ENCODE measurements at regions not wholly inside any gene's neighbourhood (a gene's known extent, or its start where the extent isn't known, plus 50 kb on each side); places are given as distances from the start of the nearest gene placed in this dataset.

DNA sequence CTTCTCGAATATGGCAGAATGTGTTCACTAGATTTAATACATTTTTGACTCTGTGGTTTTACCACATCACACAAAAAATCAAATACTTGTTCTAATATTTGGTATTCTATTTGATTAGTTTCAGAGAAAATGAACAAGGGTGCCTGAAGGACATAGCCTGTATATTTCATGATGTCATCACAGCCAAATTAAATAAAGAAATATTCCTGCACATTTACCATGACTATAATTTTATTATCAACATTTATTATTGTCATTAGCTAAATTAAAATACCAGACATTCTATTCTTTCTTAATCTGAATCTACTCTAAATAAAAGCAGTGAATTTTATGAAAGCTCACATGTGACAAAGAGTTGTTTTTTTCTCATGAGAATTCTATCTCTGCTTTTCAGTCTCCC, 980.5 kb downstream of the PCDH18 start:
- no peak for DNase-seq (ENCODE audit: low read depth)
- H3K4me3 ChIP-seq (ENCODE audit: low read depth, low read length), result no peak overlapping the region

DNA sequence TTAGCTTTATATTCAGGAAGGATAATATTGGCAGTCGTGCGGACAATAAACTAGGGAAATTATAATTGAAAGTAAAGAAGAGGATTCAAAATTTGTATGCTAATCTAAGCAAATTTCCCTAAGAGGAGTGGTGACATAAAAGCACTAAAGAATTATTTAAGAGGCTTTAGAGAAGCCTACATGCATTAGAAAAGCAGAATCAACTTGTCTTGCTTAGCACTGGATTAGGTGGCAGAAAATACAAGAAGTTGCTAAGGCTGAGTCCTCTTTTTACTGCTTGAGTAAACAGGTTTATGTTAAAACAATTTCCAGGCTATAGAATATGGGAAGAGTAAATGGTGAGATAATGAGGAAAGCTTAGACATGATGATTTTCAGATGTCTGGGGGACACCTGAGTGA, 991.5 kb downstream of the PCDH18 start:
- no peak for DNase-seq (ENCODE audit: low read depth)
- H3K4me3 ChIP-seq (ENCODE audit: low read depth, low read length), result no peak overlapping the region

DNA sequence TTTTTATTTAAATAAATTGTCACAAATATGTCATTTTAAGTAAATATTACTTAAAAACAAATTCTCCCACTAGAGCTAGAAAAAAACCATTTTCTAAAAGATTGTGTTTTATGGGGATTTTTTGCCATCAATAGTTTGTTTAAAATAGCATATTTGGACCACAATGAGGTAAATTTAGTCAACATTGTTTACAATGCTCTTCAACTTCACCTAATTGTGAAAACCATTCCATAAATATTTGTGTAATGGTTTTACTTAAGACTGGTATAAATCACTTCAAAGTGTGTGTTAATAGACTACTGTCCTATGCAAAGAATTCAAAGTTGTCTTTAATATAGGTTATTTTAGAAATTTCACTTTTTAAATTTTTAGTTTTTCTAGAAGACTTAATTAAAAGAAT, 1004.2 kb downstream of the PCDH18 start:
- H3K4me3 ChIP-seq (ENCODE audit: low read depth, low read length), result no peak overlapping the region
- no peak for DNase-seq (ENCODE audit: low read depth)

DNA sequence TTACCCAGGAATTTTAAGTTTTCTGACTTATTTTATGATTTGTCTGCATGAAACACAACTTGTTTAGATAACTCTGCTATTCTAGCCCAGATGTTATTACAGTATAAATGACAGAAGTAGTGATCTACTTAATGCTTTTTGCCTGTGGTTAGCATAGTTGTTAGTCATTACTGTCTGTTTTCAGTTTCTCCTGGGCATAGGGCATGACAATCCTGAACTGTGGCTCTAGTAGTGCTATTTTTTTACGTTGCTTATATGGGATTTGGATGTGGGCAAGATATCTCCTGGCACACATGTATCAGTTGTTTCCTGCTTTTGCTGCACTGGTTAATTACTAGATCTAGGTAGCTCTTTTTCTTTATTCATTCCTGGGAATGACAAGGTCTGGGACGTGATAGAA, 1005.8 kb downstream of the PCDH18 start:
- H3K4me3 ChIP-seq (ENCODE audit: low read depth, low read length), result no peak overlapping the region

DNA sequence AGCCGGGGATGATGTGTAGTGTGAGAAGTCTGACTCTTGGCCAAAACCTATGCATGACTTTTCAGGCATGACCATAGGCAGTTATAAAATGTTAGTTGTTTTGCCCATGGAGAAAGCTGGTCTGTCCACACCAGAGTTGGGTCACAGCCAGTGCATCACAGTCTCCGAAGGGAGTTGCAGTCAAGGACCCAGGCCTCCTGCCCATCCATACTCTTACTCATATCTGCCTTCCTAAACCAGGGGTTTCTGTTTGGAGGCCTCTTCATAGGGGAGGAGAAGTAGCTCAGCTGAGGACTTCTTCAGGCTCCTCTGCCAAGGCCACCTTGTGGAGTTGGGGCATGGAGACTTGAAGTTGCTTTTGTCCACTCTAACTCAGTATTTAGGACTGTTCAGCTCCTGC, 1008.3 kb downstream of the PCDH18 start:
- no peak for DNase-seq (ENCODE audit: low read depth)
- H3K4me3 ChIP-seq (ENCODE audit: low read depth, low read length), result no peak overlapping the region

More for the DNA sequence above, 1005.8 kb downstream of the PCDH18 start:
- no peak for DNase-seq (ENCODE audit: low read depth)

DNA sequence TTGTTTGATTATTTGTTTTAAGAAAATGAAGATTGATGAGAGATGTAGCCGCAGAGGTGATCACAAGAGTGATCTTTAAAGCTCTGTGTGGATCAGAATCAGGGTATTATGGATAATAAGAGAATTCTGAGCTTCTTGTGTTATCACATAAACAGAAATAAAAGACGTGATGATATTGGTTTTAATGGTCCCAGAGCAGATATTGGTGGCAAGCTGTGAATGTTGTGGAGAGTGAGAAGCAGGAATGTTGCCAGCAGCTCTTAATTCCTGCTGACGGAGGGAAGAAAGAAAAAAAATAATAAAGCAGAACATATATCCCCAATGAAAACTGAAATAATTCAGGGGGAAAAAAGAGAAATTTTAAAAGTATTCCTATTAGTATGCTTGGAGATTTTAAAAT, 1015.9 kb downstream of the PCDH18 start:
- DNase-seq (ENCODE audit: low read depth), result no peak
- H3K4me3 ChIP-seq (ENCODE audit: low read depth, low read length), result no peak overlapping the region

DNA sequence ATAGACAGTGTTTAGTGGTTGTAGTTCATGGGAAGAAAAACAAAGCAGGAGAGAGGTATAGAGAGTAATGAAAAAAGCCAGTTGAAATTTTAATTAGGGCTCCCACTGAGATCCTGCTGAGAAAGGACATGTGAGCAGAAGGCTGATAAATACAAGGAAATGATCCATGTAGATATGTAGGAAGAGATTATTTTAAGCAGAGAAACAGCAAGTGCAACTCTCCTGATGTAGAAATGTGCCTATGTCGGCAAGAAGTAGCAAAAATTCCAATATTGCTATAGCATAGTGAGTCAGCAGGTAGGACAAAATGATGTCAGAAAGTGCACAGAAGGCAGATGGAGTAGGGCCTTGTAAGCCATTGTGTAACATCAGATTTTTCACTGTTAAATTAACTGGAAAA, 1027.3 kb downstream of the PCDH18 start:
- DNase-seq (ENCODE audit: low read depth), result no peak
- H3K4me3 ChIP-seq (ENCODE audit: low read depth, low read length), result no peak overlapping the region

DNA sequence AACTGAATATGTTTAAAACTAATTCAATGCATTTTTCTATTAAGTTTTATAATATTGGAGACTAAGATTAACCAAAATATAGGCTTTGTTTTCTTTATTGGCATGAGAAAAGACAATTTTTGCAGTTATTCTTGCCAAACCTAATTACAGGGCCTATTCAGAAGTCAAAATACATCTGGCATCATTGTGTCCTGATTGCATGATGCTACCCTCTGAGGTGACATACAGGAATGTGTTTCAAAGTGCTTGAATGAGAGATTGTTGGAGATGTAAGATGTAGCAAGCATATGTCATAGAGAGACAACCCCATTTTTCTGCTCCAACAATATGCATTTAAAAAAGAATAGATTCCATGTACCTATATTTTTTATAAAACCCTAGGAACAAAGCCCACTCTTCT, 1036.4 kb downstream of the PCDH18 start:
- no peak overlapping the region for H3K4me3 ChIP-seq (ENCODE audit: low read depth, low read length)
- DNase-seq (ENCODE audit: low read depth), result no peak

DNA sequence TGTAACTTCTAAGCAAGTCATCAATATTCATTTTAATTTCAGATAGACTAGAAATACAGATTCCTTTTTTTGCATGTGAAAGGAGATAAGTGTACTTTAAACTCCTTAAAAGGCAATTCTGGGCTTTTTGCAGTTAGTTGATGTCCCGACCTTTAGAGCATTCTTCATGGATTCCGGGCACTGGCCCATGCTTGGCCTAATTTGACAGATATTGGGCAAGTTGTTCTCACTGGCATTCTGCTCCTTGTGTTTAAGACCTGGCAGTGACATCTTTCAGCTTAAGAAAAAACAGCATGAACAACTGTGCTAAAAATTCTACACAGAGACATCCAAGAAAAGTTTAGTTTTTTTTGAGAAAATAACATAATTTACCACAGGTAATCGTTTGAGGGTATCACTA, 1037.2 kb downstream of the PCDH18 start:
- DNase-seq (ENCODE audit: low read depth), result no peak
- no peak overlapping the region for H3K4me3 ChIP-seq (ENCODE audit: low read depth, low read length)

DNA sequence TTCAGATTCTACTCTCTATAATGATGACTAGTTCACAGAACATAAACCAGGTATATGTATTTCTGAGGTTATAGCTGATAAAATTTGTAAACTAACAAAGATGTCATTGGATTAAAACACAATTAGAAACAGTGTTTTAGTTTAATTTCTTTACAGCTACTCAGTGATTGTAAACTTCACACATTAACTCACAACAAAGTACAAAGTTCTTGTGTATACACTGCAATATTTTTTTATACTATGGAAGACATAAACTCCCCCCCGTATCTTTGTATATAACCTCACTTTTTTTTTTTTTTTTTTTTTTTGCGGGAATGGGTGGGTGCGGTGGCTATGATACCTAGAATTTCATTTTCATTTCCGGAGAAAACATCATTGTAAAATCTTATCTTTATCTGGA, 1043.2 kb downstream of the PCDH18 start:
- no peak for DNase-seq (ENCODE audit: low read depth)
- H3K4me3 ChIP-seq (ENCODE audit: low read depth, low read length), result no peak overlapping the region

DNA sequence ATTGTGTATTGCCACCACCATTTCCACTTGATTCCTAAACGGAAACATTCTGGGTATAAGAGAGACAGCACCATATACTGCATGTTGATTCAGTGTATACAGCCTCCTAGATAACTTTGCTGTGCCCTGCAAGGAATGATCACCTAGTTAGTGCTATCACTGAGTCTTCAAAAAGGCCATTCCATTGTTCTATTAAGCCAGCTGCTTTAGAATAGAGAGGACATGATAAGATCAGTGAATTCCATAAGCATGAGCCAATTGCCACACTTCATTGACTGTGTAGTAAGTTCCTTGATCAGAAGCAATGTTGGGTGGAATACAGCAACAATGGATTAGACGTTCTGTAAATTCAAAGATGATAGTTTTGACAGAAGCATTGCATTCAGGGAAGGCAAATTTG, 1047.3 kb downstream of the PCDH18 start:
- no peak for DNase-seq (ENCODE audit: low read depth)

DNA sequence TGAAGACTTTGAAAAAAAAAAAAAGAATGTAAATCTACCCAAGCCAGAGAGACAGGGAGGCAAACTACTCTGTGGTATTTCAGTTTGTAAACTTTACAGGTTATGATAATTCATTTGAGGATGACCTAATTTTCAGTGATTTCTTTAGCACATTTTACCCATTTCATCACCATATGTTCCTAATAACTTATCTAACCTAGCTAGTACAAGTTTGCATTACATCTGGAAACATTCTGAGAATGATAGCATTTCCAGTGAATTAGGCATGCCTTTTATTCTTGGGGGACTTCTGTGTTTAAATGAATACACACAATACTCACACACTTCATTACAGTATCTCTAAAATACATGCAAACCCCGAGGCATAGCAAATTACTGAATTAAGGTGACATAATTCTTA, 1055.5 kb downstream of the PCDH18 start:
- H3K4me3 ChIP-seq (ENCODE audit: low read depth, low read length), result no peak overlapping the region
- DNase-seq (ENCODE audit: low read depth), result no peak

More for the DNA sequence above, 1047.3 kb downstream of the PCDH18 start:
- H3K4me3 ChIP-seq (ENCODE audit: low read depth, low read length), result no peak overlapping the region

DNA sequence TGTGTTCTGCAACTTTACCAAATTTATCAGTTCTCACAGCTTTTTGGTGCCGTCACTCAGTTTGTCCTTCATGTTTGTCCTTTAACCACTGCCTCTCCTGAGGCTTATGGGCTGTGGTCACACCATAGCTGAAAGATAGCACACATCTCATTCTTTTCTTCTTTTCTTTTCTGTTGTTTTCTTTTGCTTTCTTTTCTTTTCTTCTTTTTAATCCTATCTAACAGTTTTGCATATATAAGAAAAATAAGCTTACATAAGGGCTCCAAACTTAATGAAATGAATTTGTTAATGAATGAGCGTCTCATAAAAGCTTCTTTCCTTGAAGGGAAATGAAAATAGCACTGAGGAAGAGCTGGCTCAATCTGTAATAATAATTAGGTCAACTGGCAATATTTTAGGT, 1061.2 kb downstream of the PCDH18 start:
- H3K4me3 ChIP-seq (ENCODE audit: low read depth, low read length), result no peak overlapping the region
- DNase-seq (ENCODE audit: low read depth), result no peak

DNA sequence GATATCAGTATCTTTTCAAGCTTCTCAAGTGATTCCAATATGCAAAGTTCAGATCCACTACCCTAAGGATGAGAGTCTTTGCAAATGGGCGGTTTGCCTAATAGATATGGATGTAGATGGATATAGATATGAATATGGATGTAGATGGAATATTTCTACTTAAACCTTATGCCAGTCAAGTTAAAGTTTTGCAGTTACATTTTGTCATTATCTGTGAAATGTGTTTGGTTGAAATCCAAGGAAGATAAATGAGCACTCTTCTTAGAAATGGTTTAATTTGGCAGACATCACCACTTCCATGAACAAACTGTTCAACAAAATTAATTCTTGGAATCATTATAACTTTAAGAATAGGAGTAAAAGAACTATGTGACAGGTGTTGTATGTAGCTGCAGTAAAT, 1066.6 kb downstream of the PCDH18 start:
- no peak overlapping the region for H3K4me3 ChIP-seq (ENCODE audit: low read depth, low read length)
- DNase-seq (ENCODE audit: low read depth), result no peak

DNA sequence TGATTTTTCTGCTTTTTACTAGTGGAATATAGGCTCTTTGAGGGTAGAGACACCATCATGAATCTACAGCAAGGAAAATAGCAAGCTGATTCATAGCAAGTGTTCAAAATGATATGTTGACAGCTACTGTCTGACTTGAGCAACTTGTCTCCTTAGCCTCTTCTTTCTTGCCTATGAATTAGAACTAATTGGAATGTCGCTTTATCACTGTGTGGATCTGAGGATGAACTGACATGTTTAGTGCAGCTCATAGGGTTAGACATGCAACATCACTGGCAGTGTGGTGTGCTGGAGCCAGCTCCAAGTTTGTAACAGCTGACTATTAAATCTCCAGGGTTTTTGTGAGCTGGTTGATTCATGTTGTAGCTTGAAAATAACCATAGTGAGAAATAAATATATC, 1068.4 kb downstream of the PCDH18 start:
- H3K4me3 ChIP-seq (ENCODE audit: low read depth, low read length), result no peak overlapping the region
- no peak for DNase-seq (ENCODE audit: low read depth)

DNA sequence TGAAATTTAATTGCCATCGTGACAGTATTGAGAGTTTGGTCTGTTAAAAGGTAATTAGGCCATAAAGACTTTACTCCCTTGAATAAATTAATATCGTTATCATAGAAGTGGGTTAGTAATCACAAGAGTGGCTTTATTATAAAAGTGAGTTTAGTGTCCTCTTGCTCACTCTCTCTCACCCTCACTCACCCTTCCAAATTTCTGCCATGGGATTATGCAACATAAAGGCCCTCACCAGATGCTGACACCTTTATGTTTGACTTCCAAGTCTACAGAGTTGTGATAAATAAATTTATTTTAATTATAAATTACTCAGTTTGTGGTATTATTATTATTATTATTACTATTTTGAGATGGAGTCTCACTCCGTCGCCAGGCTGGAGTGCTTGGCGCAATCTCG, 1070.8 kb downstream of the PCDH18 start:
- no peak overlapping the region for H3K4me3 ChIP-seq (ENCODE audit: low read depth, low read length)
- DNase-seq (ENCODE audit: low read depth), result no peak

DNA sequence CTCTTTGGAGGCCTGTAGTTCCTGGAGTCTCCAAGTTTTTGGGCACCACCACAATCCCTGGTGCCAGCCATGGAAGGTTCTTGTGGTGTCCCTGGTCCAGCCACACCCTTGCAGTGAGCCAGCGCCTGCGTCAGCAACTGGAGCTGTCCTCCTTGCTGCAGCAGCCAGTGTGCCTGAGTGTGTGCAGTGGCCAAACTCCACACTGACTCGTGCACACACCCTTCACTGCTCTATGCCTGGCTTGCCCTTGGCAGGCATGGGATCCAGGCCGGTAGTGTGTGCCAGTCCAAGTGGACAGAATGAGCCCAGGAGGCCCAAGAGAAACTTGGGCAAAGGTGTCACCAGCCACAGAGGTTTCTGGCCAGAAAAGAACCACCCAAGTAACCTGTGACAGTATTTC, 1074.0 kb downstream of the PCDH18 start:
- no peak for DNase-seq (ENCODE audit: low read depth)
- H3K4me3 ChIP-seq (ENCODE audit: low read depth, low read length), result no peak overlapping the region

DNA sequence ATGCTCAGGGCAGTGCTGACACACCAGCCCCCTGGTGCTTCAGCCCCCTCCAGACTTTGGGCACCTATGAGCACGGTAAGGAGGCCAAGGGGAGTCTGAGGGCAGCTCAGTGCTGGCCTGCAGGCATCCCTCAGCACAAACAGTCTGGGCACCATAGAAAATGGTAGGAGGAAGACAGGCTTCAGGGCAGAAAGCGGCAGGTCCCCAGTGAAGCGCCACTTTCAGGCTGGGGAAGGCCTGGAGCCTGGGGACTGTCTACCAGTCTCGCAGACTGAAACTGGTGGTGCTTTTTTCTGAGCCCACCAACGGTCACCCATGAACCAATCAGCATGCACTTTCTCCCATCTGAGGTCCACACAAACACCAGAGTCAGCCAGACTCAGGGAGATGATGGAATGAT, 1074.7 kb downstream of the PCDH18 start:
- no peak for DNase-seq (ENCODE audit: low read depth)
- no peak overlapping the region for H3K4me3 ChIP-seq (ENCODE audit: low read depth, low read length)

DNA sequence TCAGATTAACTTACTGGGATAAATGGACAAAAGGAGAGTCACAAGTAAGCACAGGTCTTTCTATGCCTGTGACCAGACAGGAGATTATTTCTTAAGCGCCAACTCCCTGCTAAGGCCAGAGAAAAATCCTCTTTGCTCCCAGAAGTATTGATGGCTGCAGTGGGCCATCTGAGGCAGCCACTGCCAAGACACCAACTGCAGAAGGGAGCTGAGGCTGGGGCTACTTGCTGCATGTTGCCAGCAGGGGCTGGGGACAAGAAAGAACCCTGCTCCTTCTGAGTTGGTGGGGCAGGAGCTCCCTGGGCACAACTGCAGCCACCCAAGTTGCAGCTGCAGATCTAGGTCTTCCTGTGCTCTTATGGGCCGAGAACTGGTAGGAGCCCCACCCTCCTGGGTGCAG, 1075.3 kb downstream of the PCDH18 start:
- H3K4me3 ChIP-seq (ENCODE audit: low read depth, low read length), result no peak overlapping the region
- DNase-seq (ENCODE audit: low read depth), result no peak

DNA sequence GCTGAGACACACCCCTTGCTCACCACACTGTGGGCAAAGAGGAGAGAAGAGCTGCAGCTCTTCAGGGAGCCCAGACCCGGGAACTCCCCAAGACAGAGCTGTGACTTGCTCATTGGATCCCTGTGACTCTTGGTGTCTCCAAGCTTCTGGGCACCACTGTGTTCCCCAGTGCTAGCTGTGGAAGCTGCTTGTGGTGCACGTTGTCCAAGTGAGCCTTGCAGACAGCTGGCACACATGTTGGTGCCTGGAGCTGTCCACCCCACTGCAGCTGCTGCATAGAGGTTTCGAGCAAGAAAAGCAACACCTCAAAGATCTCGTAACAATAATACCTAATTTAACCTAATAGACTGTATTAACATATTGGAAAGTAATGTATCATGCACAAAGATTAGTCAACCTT, 1089.3 kb downstream of the PCDH18 start:
- no peak overlapping the region for H3K4me3 ChIP-seq (ENCODE audit: low read depth, low read length)
- DNase-seq (ENCODE audit: low read depth), result no peak

DNA sequence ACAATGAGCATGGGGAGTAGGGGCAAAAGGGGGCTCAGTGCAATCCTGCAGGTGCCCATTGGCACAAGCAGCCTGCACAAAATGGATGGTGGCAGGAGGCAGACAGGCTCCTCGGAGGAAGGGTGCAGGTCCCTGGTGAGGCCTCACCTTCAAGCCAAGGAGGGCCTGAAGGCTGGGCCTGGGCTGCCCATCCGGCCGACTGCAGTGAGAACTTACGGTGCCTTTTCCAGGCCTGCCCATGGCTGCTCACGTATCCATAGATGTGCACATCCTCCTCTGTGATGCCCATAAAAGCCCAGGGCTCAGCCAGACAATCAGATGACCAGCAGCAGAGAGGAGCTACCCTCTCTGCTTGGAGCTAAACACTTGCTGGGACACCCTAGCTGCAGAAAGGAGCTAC, 1089.8 kb downstream of the PCDH18 start:
- DNase-seq (ENCODE audit: low read depth), result no peak
- H3K4me3 ChIP-seq (ENCODE audit: low read depth, low read length), result no peak overlapping the region

DNA sequence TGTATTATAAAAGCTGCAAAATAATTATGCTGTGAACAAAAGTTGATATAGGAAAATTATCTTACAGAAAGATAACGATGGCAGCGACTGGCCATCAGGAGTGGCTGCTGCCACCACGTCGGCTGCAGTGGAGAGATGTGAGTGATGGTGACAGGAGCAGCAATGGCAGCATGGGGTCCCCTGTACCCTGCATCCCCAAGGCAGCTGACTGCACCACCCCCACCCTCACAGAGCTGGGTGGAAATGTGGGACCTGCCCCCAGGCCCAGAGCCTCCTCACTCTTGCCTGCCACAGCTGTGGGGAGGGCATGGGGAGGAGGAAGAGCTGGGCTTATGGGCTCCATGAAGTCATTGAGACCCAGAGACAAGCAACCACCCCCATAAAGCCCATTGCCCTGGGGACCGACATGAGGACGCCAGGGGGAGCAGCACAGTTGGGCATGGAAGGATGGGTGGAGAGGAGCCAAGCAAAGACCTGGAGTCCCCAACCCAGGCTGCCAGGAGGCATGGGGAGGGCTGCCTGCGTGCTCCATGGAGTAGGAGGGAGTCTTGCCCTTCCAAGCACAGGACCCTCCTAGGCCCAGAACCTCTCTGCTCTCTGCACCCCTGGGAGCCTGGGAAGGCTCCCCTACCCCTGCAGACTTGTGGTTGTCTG, 1090.5 kb downstream of the PCDH18 start:
- no peak overlapping the region for H3K4me3 ChIP-seq (ENCODE audit: low read depth, low read length)
- DNase-seq (ENCODE audit: low read depth), result no peak
